Fibroblast of villous mesenchyme (primary cell): ENCODE measurements at regions not wholly inside any gene's neighbourhood (a gene's known extent, or its start where the extent isn't known, plus 50 kb on each side); places are given as distances from the start of the nearest gene placed in this dataset.

Source experiments
- DNase-seq: peaks from one replicate; pipeline ENCODE4 v3.0.0-alpha.2; 2010; ENCODE audit warnings: low read depth
- H3K4me3 ChIP-seq: 2 replicates; pipeline ENCODE4 v1.5.1; 2011; ENCODE audit warnings: low read depth, mild to moderate bottlenecking, low read length
- TF ChIP-seq, protein P1 (sequence below): IDR thresholded peaks from 2 replicates; pipeline ENCODE4 v1.5.1; 2012; ENCODE audit warnings: low read depth, mild to moderate bottlenecking, low read length; ENCODE audit not compliant: insufficient read depth

DNA sequence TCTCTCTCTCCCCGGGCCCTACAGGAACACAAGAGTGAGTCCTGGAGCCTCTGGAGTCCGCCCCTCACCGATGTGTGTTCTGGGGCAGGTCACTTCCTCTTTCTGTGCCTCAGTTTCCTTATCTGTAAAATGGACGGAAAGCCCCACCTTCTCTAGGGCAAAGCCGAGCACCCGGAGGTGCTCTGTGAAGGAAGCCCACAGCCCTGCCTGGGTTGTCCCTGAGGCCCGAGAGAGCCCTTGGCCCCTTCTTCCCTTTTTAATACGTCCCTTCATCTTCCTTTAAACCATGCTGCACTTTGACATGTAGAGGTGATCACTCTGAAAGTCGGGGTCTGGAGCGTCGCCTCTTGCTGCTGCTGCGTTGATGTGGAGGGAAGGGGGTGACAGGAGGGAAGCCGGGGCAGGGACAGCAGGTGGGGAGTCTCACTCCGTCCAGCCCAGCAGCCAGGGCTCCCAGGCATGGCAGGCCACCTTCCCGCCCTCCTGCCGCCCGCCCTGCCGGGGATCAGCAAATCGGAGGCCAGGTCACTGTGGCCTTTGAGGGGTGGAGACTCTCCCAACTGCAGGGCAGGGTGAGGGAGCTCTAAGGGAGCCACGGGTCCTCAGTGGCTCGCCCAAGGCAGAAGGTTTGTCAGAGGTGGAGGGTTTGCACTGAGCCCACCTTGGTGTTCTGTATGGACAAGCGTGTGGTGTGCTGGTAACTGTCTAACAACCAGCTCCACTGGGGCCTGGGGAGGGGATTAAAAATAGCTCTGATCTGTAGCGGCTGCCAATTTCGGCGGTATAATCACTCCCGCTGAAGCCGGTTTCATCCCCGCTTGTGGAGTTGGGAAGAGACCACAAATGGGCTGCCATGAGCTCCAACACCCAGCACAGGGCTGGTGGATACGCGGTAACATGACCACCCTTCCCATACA, 135.9 kb upstream of the ID2 start:
- no peak overlapping the region for H3K4me3 ChIP-seq
- TF ChIP-seq, protein P1, sequence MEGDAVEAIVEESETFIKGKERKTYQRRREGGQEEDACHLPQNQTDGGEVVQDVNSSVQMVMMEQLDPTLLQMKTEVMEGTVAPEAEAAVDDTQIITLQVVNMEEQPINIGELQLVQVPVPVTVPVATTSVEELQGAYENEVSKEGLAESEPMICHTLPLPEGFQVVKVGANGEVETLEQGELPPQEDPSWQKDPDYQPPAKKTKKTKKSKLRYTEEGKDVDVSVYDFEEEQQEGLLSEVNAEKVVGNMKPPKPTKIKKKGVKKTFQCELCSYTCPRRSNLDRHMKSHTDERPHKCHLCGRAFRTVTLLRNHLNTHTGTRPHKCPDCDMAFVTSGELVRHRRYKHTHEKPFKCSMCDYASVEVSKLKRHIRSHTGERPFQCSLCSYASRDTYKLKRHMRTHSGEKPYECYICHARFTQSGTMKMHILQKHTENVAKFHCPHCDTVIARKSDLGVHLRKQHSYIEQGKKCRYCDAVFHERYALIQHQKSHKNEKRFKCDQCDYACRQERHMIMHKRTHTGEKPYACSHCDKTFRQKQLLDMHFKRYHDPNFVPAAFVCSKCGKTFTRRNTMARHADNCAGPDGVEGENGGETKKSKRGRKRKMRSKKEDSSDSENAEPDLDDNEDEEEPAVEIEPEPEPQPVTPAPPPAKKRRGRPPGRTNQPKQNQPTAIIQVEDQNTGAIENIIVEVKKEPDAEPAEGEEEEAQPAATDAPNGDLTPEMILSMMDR = no peak
- no peak for DNase-seq

DNA sequence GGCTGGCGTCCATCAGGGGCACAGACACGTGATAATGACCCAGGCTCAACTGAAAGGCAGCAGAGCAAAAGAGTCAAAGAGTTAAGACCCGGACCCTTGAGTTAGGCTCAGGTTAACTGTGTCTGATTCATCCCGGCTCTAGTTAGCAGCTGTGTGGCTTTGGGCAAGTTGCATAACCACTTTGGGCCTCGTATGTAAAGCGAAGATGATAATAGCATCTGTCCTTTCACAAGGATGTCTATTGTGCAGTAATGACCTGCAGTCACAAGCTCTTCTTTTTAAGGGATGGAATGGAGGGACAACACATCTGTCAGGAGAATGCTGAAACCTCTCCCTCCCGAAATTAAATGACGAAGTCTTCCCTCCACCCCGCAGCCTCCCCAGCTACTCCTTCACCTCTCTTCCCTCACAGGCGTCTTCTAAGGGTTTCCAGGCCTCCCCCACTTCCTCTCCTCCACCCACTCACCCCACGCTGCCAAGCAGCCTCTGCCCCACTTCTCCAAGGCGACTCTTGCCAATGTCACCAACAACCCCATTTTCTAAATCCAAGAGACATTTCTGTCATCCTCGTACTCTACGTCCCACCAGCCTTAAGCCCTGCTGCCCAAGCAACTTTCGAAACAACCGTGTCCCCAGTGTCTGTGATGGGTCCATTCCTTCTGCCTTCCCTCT, 135.1 kb upstream of the ID2 start:
- TF ChIP-seq, protein P1 = no peak
- no peak for DNase-seq
- no peak overlapping the region for H3K4me3 ChIP-seq

DNA sequence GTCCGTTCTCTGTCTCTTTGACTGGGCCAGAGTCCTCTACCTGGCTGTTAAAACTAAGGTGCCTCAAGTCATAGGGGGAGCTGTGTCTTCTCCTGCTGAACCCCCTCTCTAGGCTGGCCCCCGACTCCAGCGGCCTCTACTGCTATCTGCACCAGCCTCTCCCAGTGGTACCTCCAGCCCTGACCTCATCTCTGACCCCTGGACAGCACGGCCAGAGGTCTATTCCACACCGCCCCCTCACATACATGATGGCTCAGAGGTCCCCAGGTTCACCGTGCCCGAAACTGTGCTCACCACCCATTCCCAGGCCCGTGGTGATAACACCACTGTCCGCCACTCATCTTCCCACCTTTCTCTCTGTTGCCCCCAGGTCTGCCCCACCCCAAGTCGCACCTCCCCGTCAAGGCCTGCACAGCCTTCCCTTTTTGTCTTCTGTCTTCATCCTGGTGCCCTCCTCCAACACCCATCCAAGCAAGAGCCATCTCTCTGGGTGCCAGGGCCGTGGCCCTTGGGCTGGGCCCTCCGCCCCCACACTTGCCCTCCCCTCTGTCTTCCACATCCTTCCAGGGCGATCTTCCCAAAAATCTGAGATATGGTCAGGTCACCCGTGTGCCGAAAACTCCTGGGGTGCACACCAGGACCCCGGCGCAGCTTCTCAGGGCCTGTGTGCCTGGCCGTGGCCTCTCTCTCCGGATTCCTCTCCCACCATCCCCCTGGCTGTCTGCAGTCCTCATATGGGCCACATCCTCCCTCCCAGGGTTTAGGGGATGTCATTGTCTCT, 134.4 kb upstream of the ID2 start:
- DNase-seq = no peak
- no peak overlapping the region for H3K4me3 ChIP-seq
- TF ChIP-seq, protein P1 = no peak

DNA sequence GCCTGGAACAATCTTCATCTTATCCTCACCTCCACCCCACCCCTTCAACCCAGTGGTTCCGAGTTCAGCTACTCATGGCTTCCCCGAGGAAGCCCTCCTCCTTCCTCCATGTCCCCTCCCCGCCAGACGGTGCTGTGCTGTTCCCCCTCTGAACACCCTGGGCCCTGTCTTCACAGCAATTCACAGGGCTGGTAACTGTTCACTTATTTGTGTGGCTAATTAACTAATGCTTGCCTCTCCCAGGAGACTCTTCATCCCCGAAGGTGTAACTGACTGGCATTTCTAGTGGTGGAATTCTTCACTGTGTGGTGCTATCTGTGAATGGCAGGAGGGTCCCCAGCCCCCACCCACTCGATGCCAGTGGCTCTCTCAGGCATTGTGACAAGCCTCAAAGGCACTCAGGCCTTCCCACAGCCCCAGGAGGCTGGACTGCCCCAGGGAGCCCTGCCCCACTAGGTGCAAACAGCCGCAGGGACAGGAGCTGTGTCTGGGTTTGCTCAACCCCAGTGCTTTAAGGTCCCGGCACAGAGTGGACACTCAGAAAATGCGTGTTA, 133.7 kb upstream of the ID2 start:
- H3K4me3 ChIP-seq = no peak overlapping the region
- DNase-seq = no peak
- TF ChIP-seq, protein P1 = no peak

DNA sequence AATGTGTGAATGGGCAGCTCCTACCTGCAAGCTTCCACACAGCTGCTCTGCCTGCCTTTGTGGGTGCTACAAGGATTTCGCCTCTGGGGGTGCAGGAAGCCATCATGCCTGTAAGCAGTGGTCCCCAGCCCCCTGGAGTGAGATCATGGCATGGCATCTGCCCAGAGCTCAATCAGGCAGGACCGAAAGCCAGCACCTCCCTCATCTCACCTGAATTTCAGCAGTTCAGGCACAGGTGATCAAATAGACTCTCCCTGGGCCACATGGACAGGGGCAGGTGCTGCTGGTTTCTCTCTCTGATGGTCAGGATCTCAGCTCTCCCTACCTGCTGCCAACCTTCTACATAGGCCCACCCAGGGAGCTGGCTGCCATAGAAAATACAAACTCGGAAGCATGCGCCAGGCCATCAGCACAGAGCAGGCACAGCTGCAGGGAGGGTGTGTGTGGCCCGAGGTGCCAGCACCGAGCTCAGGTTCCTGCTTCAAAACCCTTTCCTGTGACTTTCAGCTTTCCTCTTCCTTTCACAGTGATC, 133.2 kb upstream of the ID2 start:
- TF ChIP-seq, protein P1 = no peak
- DNase-seq = no peak

DNA sequence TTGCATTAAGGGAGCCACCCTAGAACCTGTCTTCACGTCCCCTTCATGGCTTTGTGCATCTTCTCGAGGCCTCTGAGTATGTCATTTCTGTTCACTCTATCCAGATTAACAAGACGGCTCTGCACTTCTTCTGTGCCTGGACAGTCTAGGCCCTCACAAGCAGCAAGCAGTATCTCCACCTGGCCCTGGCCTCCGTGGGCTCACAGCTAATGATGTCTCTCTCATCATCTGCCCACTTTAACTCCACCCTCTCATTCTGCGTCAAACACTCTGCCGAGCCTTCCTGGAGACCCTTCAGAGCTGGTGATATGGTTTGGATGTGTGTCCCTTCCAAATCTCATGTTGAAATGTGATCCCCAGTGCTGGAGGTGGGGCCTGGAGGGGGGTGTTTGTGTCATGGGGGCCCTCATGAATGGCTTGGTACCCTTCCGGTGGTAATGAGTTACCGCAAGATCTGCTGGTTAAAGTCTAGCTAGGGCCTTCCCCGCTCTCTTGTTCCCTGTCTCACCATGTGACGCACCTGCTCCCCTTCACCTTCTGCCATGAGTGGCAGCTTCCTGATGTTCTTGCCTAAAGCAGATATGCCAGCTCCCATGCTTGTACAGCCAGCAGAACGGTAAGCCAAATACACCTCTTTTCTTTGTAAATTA, 132.5 kb upstream of the ID2 start:
- no peak overlapping the region for H3K4me3 ChIP-seq
- TF ChIP-seq, protein P1 = no peak
- no peak for DNase-seq

More for the DNA sequence above, 133.2 kb upstream of the ID2 start:
- H3K4me3 ChIP-seq = no peak overlapping the region
